GM20000 (cell line): ENCODE measurements at regions not wholly inside any gene's neighbourhood (a gene's known extent, or its start where the extent isn't known, plus 50 kb on each side); places are given as distances from the start of the nearest gene placed in this dataset.

Source experiments
- DNase-seq: peaks from one replicate; pipeline ENCODE4 v3.0.0; 2012; ENCODE audit warnings: low spot score
- TF ChIP-seq, protein P1 (sequence below): IDR thresholded peaks from 2 replicates; pipeline ENCODE4 v1.5.1; 2012; ENCODE audit warnings: mild to moderate bottlenecking, control low read depth; ENCODE audit errors: extremely low read depth, missing control alignments

DNA sequence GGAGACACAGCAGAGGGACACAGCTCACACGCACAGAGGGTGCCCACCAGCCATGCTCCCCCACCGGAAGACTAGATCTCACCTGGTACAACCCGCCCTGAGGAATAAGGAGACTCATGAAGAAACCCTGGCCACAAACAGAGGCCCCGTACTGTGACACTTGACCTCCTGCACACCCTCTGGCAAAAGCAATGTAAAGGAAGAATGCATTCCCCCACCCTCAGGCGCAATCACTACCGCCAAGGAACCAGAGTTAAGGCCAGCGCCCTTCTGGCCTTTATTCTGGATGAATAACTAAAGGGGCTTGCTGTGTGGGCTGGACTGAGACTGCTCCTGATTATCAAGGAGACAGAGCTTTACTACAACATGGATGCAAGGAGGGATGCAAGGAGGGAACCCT lies 509.2 kb upstream of the SPHKAP start:
- TF ChIP-seq, protein P1, sequence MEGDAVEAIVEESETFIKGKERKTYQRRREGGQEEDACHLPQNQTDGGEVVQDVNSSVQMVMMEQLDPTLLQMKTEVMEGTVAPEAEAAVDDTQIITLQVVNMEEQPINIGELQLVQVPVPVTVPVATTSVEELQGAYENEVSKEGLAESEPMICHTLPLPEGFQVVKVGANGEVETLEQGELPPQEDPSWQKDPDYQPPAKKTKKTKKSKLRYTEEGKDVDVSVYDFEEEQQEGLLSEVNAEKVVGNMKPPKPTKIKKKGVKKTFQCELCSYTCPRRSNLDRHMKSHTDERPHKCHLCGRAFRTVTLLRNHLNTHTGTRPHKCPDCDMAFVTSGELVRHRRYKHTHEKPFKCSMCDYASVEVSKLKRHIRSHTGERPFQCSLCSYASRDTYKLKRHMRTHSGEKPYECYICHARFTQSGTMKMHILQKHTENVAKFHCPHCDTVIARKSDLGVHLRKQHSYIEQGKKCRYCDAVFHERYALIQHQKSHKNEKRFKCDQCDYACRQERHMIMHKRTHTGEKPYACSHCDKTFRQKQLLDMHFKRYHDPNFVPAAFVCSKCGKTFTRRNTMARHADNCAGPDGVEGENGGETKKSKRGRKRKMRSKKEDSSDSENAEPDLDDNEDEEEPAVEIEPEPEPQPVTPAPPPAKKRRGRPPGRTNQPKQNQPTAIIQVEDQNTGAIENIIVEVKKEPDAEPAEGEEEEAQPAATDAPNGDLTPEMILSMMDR, result no peak
- DNase-seq, result no peak

DNA sequence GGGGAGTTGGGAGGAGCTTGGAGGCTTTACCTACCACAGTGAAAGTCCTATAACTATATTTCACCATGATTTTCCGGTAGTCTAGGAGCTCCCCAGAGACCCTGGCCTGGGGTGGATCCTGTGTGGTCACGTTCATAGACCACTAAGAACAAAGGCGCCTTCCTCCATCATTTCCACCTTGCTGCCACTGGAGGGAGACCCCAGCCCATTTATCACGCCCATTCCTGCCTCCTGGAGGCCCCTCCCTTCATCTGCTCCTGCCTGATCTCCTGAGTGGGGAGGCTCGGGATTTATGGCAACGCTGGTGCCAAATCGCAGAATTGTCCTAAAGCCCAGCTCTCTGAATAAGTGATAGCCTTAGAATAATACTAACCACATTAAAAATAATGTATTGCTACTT lies 507.6 kb upstream of the SPHKAP start:
- DNase-seq, result no peak
- TF ChIP-seq, protein P1, result peak; percentile 0

DNA sequence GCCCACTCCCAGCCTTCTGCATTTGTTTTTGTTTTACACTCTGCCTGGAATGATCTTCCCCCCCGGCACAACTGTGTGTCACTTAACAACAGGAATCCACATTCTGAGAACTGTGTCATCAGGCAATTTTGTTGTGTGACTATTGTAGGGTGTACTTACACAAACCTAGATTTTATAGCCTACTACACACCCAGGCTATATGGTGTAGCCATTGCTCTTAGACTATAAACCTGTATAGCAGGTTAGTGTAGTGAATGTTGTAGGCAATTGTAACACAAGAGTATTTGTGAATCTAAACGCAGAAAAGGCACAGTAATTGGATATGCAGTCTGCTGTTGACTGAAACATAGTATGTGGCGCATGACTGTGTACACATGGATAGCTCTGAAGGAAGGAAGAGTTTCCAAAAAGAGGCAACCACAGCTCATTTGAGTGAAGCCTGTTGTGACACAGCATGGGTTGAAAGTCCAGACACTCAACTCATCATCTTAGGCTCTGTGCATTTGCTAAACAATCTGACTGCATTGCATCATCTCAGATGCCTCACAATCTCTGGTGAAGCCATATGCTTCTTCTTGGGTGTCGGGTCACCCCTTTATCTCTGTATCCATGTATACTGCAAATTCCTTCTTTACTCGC lies 506.6 kb upstream of the SPHKAP start:
- DNase-seq, result no peak
- TF ChIP-seq, protein P1, result no peak

DNA sequence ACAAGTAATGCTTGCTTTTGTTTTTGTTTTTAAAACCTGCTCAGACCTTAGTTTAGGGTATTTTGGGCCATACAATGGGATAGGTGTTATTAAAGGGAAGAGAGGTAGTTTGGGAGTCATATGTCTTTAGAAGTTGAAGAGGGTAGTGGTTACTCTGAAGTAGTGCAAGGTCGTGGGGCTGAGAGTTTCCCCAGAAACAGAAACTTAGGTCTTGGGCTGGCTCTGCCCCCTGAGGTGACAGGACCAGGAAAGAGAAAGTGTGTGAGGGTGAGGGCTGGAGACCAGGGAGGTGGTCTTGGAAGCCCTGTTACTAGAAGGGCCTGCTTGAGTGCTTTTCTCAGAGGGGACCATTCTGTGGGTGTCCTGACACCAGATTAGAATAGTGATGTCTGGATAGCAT lies 500.5 kb upstream of the SPHKAP start:
- TF ChIP-seq, protein P1, result no peak
- no peak for DNase-seq

DNA sequence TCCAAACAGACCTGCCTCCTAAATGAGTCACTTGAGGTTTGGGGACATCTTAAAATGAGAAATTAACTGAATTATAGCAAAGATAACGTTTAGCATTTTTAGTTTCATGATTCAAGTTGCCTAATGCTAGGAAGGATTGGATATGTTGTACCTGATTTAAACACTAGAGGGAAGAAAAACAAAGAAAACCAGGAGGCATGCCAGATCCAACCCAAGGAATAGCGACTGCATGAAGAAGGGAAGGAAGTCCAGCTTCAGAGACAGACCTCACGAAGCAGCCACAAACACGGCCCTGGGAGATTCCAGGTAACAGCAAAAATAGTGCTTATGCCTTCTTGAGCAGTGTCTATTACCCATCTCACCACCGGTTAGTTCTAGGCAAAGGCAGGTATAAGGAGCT lies 499.9 kb upstream of the SPHKAP start:
- TF ChIP-seq, protein P1, result no peak
- DNase-seq, result no peak

DNA sequence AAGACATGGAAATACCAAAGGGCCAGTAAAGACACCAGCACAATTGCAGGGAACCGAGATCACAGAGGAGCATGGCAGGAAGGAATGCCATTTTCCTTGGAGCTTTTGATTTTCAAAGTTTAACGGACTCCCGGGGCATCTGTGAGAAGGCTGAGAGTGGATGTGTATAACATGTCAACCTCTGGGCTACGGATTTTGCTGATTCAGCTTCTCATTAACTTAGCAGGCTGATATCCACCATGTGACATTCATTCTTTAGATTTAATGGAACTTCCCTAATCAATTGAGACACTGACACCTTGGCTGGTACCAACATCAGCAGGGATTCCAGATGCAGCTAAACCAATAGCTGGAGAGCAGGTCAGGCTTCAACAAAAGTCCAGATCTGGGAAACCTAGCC lies 496.6 kb upstream of the SPHKAP start:
- DNase-seq, result no peak
- TF ChIP-seq, protein P1, result no peak

DNA sequence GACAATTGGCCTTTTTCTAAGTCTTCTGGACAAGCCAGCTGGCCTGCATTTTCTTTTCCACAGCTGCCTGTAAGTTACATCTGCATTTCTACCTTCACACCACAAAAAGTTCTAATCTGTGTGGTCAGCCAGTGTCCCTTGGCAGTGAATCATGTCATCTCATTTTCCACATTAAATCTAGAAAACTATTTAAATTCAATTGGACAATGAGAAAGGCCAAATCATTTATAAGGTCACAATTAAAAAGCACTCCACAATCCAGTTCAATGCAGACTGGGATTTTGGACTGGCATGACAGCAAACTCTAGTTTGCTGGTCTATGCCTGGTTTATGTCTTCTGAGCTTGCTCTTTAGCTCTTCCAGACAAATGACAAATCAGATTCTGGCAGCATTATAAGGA lies 494.2 kb upstream of the SPHKAP start:
- DNase-seq, result no peak
- TF ChIP-seq, protein P1, result no peak
